B cell (primary cell): ENCODE measurements at regions not wholly inside any gene's neighbourhood (a gene's known extent, or its start where the extent isn't known, plus 50 kb on each side); places are given as distances from the start of the nearest gene placed in this dataset.

ENCODE experiments used
- EZH2 ChIP-seq: IDR thresholded peaks from 2 replicates; pipeline ENCODE4 v1.6.1; 2012; ENCODE audit warnings: borderline replicate concordance, low read depth, mild to moderate bottlenecking, moderate library complexity, low read length; ENCODE audit not compliant: insufficient read depth, poor library complexity, severe bottlenecking
- TF ChIP-seq, protein P1 (sequence below): fragments of 200-600 bp; IDR thresholded peaks from one replicate; pipeline ENCODE4 v1.8.0; 2022; ENCODE audit warnings: antibody characterized with exemption, mild to moderate bottlenecking

DNA sequence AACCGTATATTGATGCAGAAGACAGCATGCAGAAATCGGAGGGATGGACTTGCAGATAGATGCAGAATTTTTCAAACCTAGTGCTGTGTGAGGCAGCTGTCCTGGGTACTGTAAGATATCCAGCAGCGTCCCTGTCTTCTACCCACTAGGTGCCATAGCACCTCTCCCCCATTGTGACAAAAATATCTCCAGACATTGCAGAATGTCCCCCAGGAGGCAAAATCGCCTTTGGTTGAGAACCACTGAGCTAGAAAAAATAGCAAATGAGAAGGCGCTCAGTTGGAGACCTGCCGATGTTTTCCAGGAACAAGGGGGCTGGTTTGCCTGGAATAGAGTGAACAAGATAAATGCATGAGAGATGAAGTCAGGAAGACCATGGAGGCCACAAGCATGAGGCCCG lies 67.9 kb upstream of the TMEM132D start:
- TF ChIP-seq, protein P1, sequence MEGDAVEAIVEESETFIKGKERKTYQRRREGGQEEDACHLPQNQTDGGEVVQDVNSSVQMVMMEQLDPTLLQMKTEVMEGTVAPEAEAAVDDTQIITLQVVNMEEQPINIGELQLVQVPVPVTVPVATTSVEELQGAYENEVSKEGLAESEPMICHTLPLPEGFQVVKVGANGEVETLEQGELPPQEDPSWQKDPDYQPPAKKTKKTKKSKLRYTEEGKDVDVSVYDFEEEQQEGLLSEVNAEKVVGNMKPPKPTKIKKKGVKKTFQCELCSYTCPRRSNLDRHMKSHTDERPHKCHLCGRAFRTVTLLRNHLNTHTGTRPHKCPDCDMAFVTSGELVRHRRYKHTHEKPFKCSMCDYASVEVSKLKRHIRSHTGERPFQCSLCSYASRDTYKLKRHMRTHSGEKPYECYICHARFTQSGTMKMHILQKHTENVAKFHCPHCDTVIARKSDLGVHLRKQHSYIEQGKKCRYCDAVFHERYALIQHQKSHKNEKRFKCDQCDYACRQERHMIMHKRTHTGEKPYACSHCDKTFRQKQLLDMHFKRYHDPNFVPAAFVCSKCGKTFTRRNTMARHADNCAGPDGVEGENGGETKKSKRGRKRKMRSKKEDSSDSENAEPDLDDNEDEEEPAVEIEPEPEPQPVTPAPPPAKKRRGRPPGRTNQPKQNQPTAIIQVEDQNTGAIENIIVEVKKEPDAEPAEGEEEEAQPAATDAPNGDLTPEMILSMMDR: no peak
- no peak for TF ChIP-seq EZH2
